Ishikawa (cell line): ENCODE measurements at regions not wholly inside any gene's neighbourhood (a gene's known extent, or its start where the extent isn't known, plus 50 kb on each side); places are given as distances from the start of the nearest gene placed in this dataset.

Experiments
- CEBPB ChIP-seq: IDR thresholded peaks from 2 replicates; pipeline ENCODE4 v1.6.1; 2012
- CREB1 ChIP-seq: IDR thresholded peaks from 2 replicates; pipeline ENCODE4 v1.6.1; 2012; ENCODE audit warnings: low read depth
- EP300 ChIP-seq: IDR thresholded peaks from 2 replicates; pipeline ENCODE4 v1.6.1; 2012; ENCODE audit warnings: borderline replicate concordance
- NFIC ChIP-seq: IDR thresholded peaks from 2 replicates; pipeline ENCODE4 v1.6.1; 2012
- RAD21 ChIP-seq: IDR thresholded peaks from 2 replicates; pipeline ENCODE4 v1.6.1; 2012; ENCODE audit warnings: low read depth
- TAF1 ChIP-seq: IDR thresholded peaks from 2 replicates; pipeline ENCODE4 v1.6.1; 2012; ENCODE audit warnings: low read depth, mild to moderate bottlenecking
- YY1 ChIP-seq: IDR thresholded peaks from 2 replicates; pipeline ENCODE4 v1.6.1; 2012; ENCODE audit warnings: low read depth
- ZBTB7A ChIP-seq: IDR thresholded peaks from 2 replicates; pipeline ENCODE4 v1.6.1; 2012; ENCODE audit warnings: low read depth
- TF ChIP-seq, protein P1 (sequence below): IDR thresholded peaks from 2 replicates; pipeline ENCODE4 v1.6.1; 2012
- TF ChIP-seq, protein P2 (sequence below): IDR thresholded peaks from 2 replicates; pipeline ENCODE4 v1.6.1; 2012; ENCODE audit warnings: low read depth, mild to moderate bottlenecking
- TF ChIP-seq, protein P3 (sequence below): IDR thresholded peaks from 2 replicates; pipeline ENCODE4 v1.6.1; 2012

DNA sequence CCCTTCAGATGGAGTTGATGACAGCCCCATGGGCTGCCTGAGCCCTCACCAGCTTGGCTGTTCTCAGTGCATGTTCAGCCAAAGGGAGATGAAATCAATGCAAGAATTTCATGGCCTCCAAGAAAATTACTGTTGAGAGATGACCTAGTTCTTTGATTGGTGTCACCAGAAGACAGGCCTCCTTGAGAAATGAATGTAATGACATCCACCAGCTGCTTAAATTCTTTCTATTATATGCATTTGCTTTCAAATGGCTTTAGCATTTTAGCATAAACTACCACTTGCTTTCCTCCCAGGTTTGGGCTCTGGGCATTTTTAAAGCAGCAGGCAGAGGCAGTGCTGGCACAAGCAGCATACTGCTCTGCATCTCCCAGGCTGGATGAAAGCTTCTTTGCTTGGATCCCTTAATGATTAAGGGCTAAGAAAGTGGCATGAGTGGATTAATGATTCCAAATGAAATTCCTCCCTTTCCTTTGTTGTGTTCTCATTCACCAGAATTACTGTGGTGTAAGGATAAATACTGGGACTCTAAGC lies 278.4 kb downstream of the ZNF326 start:
- TF ChIP-seq EP300 (no peak), YY1 (no peak), TAF1 (no peak), CREB1 (no peak), RAD21 (no peak), CEBPB (no peak), ZBTB7A (no peak), NFIC (no peak)
- TF ChIP-seq, protein P1, sequence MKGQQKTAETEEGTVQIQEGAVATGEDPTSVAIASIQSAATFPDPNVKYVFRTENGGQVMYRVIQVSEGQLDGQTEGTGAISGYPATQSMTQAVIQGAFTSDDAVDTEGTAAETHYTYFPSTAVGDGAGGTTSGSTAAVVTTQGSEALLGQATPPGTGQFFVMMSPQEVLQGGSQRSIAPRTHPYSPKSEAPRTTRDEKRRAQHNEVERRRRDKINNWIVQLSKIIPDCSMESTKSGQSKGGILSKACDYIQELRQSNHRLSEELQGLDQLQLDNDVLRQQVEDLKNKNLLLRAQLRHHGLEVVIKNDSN, result no peak
- TF ChIP-seq, protein P2, sequence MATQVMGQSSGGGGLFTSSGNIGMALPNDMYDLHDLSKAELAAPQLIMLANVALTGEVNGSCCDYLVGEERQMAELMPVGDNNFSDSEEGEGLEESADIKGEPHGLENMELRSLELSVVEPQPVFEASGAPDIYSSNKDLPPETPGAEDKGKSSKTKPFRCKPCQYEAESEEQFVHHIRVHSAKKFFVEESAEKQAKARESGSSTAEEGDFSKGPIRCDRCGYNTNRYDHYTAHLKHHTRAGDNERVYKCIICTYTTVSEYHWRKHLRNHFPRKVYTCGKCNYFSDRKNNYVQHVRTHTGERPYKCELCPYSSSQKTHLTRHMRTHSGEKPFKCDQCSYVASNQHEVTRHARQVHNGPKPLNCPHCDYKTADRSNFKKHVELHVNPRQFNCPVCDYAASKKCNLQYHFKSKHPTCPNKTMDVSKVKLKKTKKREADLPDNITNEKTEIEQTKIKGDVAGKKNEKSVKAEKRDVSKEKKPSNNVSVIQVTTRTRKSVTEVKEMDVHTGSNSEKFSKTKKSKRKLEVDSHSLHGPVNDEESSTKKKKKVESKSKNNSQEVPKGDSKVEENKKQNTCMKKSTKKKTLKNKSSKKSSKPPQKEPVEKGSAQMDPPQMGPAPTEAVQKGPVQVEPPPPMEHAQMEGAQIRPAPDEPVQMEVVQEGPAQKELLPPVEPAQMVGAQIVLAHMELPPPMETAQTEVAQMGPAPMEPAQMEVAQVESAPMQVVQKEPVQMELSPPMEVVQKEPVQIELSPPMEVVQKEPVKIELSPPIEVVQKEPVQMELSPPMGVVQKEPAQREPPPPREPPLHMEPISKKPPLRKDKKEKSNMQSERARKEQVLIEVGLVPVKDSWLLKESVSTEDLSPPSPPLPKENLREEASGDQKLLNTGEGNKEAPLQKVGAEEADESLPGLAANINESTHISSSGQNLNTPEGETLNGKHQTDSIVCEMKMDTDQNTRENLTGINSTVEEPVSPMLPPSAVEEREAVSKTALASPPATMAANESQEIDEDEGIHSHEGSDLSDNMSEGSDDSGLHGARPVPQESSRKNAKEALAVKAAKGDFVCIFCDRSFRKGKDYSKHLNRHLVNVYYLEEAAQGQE, result no peak
- TF ChIP-seq, protein P3, sequence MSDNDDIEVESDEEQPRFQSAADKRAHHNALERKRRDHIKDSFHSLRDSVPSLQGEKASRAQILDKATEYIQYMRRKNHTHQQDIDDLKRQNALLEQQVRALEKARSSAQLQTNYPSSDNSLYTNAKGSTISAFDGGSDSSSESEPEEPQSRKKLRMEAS, result no peak
